SK-N-SH (cell line): ENCODE measurements at regions not wholly inside any gene's neighbourhood (a gene's known extent, or its start where the extent isn't known, plus 50 kb on each side); places are given as distances from the start of the nearest gene placed in this dataset.

Source experiments
- CTCF ChIA-PET: fragments of 300-600, 350-600 bp; formaldehyde crosslinking; extraction: SDS; loops from one replicate; lab custom pipeline; 2021; lab: Yijun Ruan, JAX
- POLR2A ChIA-PET: fragments of 350-600 bp; sonication (Branson Sonifier 250); formaldehyde crosslinking; extraction: SDS; loops from one replicate; lab custom pipeline; 2020; ENCODE audit warnings: antibody characterized with exemption, inconsistent platforms; lab: Yijun Ruan, JAX
- DNase-seq: peaks from one replicate; pipeline ENCODE4 v3.0.0; 2012
- H2AFZ ChIP-seq: fragments of 200-600 bp; sonication (generic); 2 replicates; pipeline ENCODE4 v1.8.1; 2016; ENCODE audit warnings: antibody characterized with exemption, mild to moderate bottlenecking, low read depth
- H3F3A ChIP-seq: fragments of 200-600 bp; sonication (generic); replicated peaks from 2 replicates; pipeline ENCODE3; 2016; ENCODE audit warnings: antibody characterized with exemption, mild to moderate bottlenecking; ENCODE audit not compliant: insufficient read depth
- H3K27ac ChIP-seq, 2 experiments: fragments of 200-500 bp in 1 of 2; fragments of 200-600 bp in 1 of 2; sonication (Bioruptor generic) in 1 of 2; sonication (generic), shearing (Covaris generic) in 1 of 2; 2 replicates each; pipeline versions ENCODE4 v1.5.1 to v1.6.1; 2014 to 2016; ENCODE audit warnings: low read depth in 2 of 2, inconsistent platforms in 1 of 2, low read length in 1 of 2, mild to moderate bottlenecking in 1 of 2, mixed read lengths in 1 of 2
- H3K27me3 ChIP-seq: fragments of 200-600 bp; sonication (generic), shearing (Covaris generic); 2 replicates; pipeline ENCODE4 v1.6.1; 2016; ENCODE audit warnings: mixed run types; ENCODE audit not compliant: insufficient read depth
- H3K36me3 ChIP-seq, 2 experiments: fragments of 200-500 bp in 1 of 2; fragments of 200-600 bp in 1 of 2; sonication (Bioruptor generic) in 1 of 2; sonication (generic) in 1 of 2; replicated peaks in 1 of 2; 2 replicates each; pipeline versions ENCODE3 to v1.5.1; 2014 to 2016; ENCODE audit warnings: low read length in 1 of 2, mild to moderate bottlenecking in 1 of 2; ENCODE audit not compliant: insufficient read depth in 2 of 2, control insufficient read depth in 1 of 2
- H3K4me1 ChIP-seq, 2 experiments: fragments of 200-500 bp in 1 of 2; fragments of 200-600 bp in 1 of 2; sonication (Bioruptor generic) in 1 of 2; sonication (generic), shearing (Covaris generic) in 1 of 2; 2 replicates each; pipeline versions ENCODE4 v1.5.1 to v1.6.1; 2014 to 2016; ENCODE audit warnings: low read depth in 1 of 2, low read length in 1 of 2, mixed run types in 1 of 2; ENCODE audit not compliant: insufficient read depth in 2 of 2, control insufficient read depth in 1 of 2
- H3K4me2 ChIP-seq: fragments of 200-600 bp; sonication (generic), shearing (Covaris generic); 2 replicates; pipeline ENCODE4 v1.6.1; 2017; ENCODE audit warnings: mixed run types
- H3K4me3 ChIP-seq, 2 experiments: fragments of 200-500 bp in 1 of 2; fragments of 200-600 bp in 1 of 2; sonication (Bioruptor generic) in 1 of 2; sonication (generic), shearing (Covaris generic) in 1 of 2; 2 replicates each; pipeline versions ENCODE4 v1.5.1 to v1.8.1; 2014 to 2016; ENCODE audit warnings: low read depth in 2 of 2, inconsistent platforms in 1 of 2, low read length in 1 of 2, mild to moderate bottlenecking in 1 of 2, mixed read lengths in 1 of 2, moderate library complexity in 1 of 2
- H3K79me2 ChIP-seq: fragments of 200-600 bp; sonication (generic); 2 replicates; pipeline ENCODE4 v1.8.1; 2017; ENCODE audit warnings: mild to moderate bottlenecking; ENCODE audit not compliant: insufficient read depth
- H3K9ac ChIP-seq: fragments of 200-600 bp; sonication (generic); 2 replicates; pipeline ENCODE4 v1.6.1; 2017; ENCODE audit warnings: mixed run types
- H3K9me2 ChIP-seq: fragments of 200-600 bp; sonication (generic); 2 replicates; pipeline ENCODE4 v1.6.1; 2017; ENCODE audit warnings: mixed run types
- H3K9me3 ChIP-seq: fragments of 200-600 bp; sonication (generic); 2 replicates; pipeline ENCODE4 v1.6.1; 2017; ENCODE audit warnings: mixed run types, mild to moderate bottlenecking, moderate library complexity
- H4K20me1 ChIP-seq: fragments of 200-600 bp; sonication (generic); 2 replicates; pipeline ENCODE4 v1.6.1; 2017; ENCODE audit warnings: mild to moderate bottlenecking, mixed run types; ENCODE audit not compliant: insufficient read depth
- CHD2 ChIP-seq: fragments of 150-350 bp; IDR thresholded peaks from 2 replicates; pipeline ENCODE4 v1.6.1; 2018; ENCODE audit warnings: low read length; ENCODE audit not compliant: partially characterized antibody
- CTCF ChIP-seq: fragments of 200-600 bp; sonication (generic); IDR thresholded peaks from 2 replicates; pipeline ENCODE4 v1.6.1; 2017; ENCODE audit warnings: antibody characterized with exemption, mild to moderate bottlenecking, moderate library complexity
- ELF1 ChIP-seq: IDR thresholded peaks from 2 replicates; pipeline ENCODE4 v1.4.0; 2012
- EP300 ChIP-seq, 2 experiments: IDR thresholded peaks; 2 replicates each; pipeline versions ENCODE4 v1.4.0 to v1.6.1; 2012; ENCODE audit warnings: borderline replicate concordance in 1 of 2, low read depth in 1 of 2, low read length in 1 of 2
- FOSL2 ChIP-seq: IDR thresholded peaks from 2 replicates; pipeline ENCODE4 v1.4.0; 2012; ENCODE audit warnings: low read depth, mild to moderate bottlenecking, moderate library complexity, borderline replicate concordance
- GATA2 ChIP-seq: sonication (generic); formaldehyde crosslinking; IDR thresholded peaks from 2 replicates; pipeline ENCODE4 v1.5.0; 2020; ENCODE audit warnings: mild to moderate bottlenecking, missing genetic modification reagents
- IRF3 ChIP-seq: fragments of 150-350 bp; IDR thresholded peaks from 2 replicates; pipeline ENCODE4 v1.6.1; 2016; ENCODE audit warnings: mild to moderate bottlenecking, low read depth, low read length
- MAX ChIP-seq: IDR thresholded peaks from 2 replicates; pipeline ENCODE4 v1.4.0; 2012; ENCODE audit warnings: low read depth
- MXI1 ChIP-seq: IDR thresholded peaks from 2 replicates; pipeline ENCODE4 v1.6.1; 2012; ENCODE audit warnings: mild to moderate bottlenecking, low read depth, low read length, improper control_type of control experiment
- NRF1 ChIP-seq: IDR thresholded peaks from 2 replicates; pipeline ENCODE4 v1.6.1; 2012; ENCODE audit warnings: low read depth, mild to moderate bottlenecking, low read length
- POLR2AphosphoS5 ChIP-seq: IDR thresholded peaks from 2 replicates; pipeline ENCODE4 v1.6.1; 2012; ENCODE audit warnings: low read depth, low read length
- REST ChIP-seq: IDR thresholded peaks from 2 replicates; pipeline ENCODE4 v1.6.1; 2012; ENCODE audit warnings: mild to moderate bottlenecking, low read depth, low read length, moderate library complexity
- WGBS: methylation state at CpG from one replicate; pipeline ENCODE4 v1.1.6; 2017; ENCODE audit warnings: low lambda C conversion rate; 5-methylcytosine and 5-hydroxymethylcytosine counted together

- TF ChIP-seq CTCF (peak; percentile 81), IRF3 (no peak), EP300 (IDR thresholded peaks at IDR 0.05; ENCODE audit: borderline replicate concordance in 1 of 2, low read depth in 1 of 2, low read length in 1 of 2) (no peak)
Measured at GRCh38 chr5:155943516-155944407, 383.2 kb upstream of the SGCD start (continued).

GRCh38 chr5:155947394-155948062, 379.4 kb upstream of the SGCD start:
- Histone ChIP-seq H4K20me1 (no peaks in the 10 kb centered on the region), H3K9ac (no peak overlapping the region), H3K9me3 (no peaks in the 10 kb centered on the region), H3F3A (no peaks in the 10 kb centered on the region), H3K4me2 (no peak overlapping the region), H3K9me2 (no peaks in the 10 kb centered on the region), H3K4me1 (peaks cover 0 to 3% of the 10 kb centered on the region in 2 experiments; a peak in 2 of 4 replicates), H3K36me3 (no peaks in the 10 kb centered on the region), H3K79me2 (no peaks in the 10 kb centered on the region), H3K27me3 (no peaks in the 10 kb centered on the region), H3K4me3 (no peak overlapping the region), H2AFZ (no peak overlapping the region), H3K27ac (no peak overlapping the region)
- no peak for DNase-seq
- POLR2A ChIA-PET, result no interaction called here
- no peak for TF ChIP-seq GATA2 (CRISPR knock-in tag)
- no peak for TF ChIP-seq CHD2
- TF ChIP-seq REST, result no peak
- TF ChIP-seq EP300 (IDR thresholded peaks at IDR 0.05; ENCODE audit: borderline replicate concordance in 1 of 2, low read depth in 1 of 2, low read length in 1 of 2), result no peak
- no peak for TF ChIP-seq NRF1
- no peak for TF ChIP-seq MXI1
- TF ChIP-seq ELF1, result no peak
- TF ChIP-seq POLR2AphosphoS5, result no peak
- TF ChIP-seq FOSL2, result no peak
- no peak for TF ChIP-seq MAX
- CTCF ChIA-PET, result no interaction called here
- 29% methylated on average over 4 of the region's 4 CpGs for WGBS
